Stimulated activated CD8-positive, alpha-beta memory T cell treated with anti-CD3 and anti-CD28 coated beads, Interleukin-4, amount 100 ng/mL, for 4 hours (primary cell): ENCODE measurements at regions not wholly inside any gene's neighbourhood (a gene's known extent, or its start where the extent isn't known, plus 50 kb on each side); places are given as distances from the start of the nearest gene placed in this dataset.
"Not testable (repeated sequence)": the region's sequence is repeated elsewhere in the genome, so short reads cannot be mapped to it uniquely, and the experiment has no call there.

Experiments used
- DNase-seq, 2 donors: peaks; one replicate each; pipeline ENCODE4 v3.0.0-alpha.2; 2020; ENCODE audit warnings: low read depth in 2 of 2, low spot score in 1 of 2

DNA sequence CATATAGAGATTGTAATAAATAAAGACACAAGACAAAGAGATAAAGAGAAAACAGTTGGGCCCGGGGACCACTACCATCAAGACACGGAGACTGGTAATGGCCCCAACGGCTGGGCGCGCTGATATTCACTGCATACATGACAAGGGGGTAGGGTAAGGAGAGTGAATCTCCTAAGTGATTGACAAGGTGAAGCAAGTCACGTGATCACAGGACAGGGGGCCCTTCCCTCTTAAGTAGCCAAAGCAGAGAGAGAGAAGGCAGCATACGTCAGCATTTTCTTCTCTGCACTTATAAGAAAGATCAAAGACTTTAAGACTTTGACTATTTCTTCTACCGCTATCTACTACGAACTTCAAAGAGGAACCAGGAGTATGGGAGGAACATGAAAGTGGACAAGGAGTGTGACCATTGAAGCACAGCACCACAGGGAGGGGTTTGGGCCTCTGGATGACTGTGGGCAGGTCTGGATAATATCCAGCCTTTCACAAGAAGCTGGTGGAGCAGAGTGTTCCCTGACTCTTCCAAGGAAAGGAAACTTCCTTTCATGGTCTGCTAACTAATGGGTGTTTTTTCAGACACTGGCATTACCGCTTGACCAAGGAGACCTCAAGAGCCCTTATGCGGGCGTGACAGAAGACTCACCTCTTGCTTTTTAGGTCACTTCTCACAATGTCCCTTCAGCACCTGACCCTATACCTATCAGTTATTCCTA, 75.6 kb downstream of the MRPL39 start:
- not testable (repeated sequence) for DNase-seq

DNA sequence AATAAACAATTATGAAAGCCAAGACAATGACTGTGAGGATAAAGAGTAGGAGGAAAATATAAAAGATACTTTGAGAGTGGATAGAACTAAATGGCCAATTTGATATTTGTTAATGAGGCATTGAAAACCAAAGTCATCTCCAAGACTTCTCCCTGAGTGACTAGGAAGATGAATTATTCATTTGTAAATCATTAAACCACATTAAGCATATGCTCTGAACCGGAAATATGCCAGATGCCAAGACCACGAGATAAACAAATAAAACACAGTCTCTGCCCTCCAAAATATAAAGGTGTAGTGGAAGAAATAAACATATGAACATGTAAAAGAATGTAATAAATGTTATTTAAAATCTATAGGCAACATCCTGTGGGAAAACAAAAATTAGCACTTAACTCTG, 78.8 kb downstream of the MRPL39 start:
- no peak for DNase-seq

GRCh38 chr21:25518491-25518911, 88.8 kb downstream of the MRPL39 start:
- no peak for DNase-seq

DNA sequence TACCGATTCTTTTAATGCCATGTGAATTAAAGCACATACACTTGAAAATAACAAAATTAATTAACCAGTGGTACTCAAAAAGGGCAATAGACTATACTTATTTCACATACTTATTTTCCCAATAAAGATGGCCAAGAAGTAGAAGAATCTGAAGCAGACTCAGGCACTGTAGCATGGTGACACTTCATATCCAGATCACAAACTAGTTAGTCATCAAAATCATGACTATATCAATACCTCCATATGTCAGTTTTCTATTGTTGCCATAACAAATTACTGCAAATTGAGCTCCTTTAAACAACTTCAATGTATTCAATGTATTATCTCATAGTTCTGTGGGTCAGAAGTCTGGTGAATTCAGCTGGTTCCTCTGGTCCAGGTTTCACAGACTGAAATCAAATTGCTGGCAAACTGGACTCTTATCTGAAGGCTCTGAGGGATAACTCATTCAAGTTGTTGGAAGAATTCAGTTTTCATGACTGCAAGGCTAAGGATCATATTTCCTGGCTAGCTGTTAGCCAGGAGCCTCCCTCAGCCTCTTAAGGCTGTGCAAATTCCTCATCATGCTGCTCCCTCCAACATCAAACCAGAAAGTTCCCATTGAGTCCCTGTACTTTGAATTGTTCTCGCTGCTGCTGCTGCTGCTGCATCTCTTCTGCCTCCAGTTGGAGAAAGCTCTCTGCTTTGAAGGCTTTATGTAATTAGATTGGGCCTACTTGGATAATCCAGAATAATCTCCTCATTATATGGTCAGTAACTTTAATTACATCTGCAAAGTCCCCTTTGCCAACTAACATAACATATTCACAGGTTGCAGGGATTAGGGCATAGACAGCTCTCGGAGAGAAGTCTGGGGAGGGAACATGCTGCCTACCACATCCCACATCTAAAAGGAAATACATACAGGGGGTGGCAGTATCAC, 91.5 kb downstream of the MRPL39 start:
- DNase-seq = no peak

DNA sequence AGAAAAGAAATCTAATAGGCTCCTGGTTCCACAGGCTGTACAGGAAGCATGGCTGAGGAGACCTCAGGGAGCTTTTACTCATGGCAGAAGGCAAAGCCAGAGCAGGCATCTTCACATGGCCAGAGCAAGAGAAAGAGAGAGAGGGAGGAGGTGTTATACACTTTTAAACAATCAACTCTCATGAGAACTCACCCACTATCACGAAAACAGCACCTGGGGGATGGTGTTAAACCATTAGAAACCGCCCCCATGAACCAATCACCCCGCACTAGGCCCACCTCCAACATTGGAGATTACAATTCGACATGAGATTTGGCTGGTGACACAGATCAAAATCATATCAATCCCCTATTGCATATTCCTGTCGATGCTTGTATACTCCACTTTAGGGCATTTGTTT, 93.5 kb downstream of the MRPL39 start:
- no peak for DNase-seq

GRCh38 chr21:25512095-25513081, 94.9 kb downstream of the MRPL39 start:
- no peak for DNase-seq

DNA sequence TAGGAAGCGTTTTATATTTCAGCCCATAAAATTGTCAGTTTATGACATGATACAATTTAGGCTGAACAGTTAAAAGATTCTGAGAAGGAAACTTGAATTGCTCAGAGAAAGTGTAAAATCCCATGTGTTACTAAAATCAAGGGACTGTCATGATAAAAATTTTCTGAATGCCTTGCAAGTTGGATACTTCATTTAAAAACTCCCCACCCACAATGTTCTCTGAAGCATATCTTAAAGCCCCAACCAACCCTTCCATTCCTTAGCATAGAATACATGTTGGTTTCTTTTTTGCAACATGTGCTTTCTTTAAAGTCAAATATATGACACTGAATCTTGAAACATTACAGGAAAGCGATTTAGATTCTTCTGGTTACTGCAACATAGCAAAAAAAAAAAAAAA, 97.4 kb downstream of the MRPL39 start:
- DNase-seq = no peak

DNA sequence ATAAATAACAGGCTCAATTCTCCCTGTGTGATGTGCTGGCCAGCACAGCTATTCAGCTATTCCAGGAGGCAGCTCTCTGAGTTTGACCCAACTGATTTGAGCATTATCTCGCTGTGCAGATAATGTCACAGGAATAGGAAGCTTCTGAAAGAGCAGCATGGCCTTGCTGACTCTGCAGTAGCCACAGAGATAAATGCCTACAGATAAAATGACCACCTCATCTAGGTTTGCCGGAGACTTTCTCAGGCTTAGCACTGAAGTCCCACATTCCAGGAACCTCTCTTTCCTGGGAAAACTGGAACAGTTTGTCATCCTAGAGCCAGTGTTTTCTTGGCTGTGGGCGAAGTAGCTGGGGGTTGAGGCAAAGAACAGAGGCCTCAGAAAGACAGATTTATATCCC, 98.9 kb downstream of the MRPL39 start:
- DNase-seq = no peak

- no peak for DNase-seq
These were observed 99.8 kb downstream of the MRPL39 start for GRCh38 chr21:25507522-25507921.

DNA sequence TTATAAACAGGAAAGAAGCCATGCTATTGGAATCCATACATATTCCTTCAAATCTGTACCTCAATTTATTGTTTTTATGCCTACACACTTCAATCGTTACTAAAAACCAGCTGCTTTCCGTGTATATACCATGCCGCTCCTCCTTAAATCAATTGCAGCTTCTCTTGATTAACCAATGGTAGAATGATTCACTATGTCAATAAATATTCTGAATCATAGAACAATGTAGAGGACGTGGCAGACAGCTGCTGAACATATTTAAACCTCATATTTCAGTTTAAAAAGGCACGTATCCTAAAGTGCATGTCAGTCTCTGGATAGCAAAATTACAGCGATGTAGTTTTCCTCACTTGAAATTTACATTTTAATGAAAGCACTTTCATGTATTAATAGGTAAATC, 100.4 kb downstream of the MRPL39 start:
- DNase-seq = no peak

DNA sequence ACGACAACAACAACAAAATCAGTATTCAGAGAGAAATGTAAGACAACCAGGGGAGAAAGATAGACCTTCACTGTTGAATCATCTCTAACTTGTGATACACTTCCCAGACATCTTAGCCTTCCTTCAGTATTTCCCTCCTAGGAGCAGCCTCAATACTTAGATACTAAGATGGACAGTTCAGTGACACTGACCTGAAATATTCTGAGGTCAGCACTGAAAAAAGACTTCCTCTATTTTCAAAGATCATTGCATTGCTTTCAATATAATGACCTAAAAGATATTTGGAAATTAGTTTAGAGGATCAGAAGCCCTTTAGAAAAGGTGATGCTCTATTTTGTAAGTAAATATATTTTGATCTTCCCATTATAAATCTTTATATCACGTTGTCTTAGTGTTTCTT, 101.0 kb downstream of the MRPL39 start:
- no peak for DNase-seq

DNA sequence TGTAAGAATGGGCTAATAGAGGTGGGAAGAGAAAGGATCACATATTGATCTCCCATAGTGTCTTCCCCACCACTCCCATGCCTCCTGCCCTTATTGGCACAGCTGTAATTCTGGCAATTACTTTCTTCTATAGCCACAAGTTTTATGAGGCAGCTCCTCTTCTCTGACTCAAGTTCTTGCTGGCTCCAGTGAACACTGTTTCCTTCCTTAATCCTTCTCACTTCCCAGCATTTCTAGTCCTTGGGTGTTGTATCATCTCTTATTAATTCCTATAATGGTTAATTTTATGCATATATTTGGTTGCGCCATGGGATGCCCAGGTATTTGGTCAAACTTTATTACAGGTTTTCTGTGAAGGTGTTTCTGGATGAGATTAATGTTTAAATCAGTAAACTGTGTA, 103.3 kb downstream of the MRPL39 start:
- no peak for DNase-seq

- peak; percentile 4 to 7 for DNase-seq
These were observed 105.2 kb downstream of the MRPL39 start for GRCh38 chr21:25501996-25502665.

GRCh38 chr21:25501462-25501861, 105.8 kb downstream of the MRPL39 start:
- no peak for DNase-seq

DNA sequence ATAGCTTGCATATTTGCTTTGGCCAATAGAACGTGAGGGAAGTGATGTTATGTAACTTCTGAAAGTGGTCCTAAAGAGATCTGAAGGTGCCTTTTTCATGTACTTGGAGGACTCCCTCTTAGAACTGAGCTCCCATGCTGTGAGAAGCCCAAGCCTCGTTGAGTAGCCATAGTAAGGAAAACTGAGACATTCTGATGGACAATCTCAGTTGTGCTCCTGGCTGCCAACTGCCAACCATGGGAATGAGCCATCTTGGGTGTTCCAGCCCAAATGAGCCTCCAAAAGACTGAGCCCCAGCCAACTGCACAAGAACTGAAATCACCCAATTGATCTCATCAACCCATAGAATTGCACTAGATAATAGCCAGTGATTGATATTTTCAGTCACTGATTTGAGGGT, 106.7 kb downstream of the MRPL39 start:
- DNase-seq = no peak

DNA sequence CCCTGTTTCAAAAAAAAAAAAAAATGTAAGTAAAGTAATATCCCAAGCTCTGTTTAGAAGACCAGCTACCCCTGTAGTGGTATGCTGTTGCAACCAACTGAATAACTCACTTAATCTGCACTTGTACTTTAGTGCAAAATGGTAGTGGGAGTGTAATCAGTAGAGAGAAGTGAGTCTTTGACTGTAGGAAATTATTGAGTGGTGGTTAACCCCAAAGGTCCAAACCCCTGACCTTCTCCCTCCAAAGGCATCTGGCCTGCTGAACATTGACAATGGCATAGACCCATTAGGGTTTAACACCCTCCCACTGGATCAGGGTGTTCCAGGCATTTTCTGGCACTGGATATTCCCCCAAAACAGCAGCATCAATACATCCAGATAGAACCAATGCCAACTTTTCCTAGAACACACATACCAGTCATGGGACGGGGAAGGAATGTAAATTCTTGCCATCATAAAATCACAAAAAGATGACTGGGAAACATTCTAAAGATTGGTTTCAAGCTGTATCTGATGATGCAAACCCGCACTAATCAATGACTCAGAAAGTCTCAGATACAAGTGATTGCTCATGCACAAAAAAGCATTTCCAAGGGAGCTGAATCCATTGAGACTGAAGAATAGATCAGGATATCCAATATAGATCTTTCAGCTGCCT, 110.3 kb downstream of the MRPL39 start:
- no peak for DNase-seq

DNA sequence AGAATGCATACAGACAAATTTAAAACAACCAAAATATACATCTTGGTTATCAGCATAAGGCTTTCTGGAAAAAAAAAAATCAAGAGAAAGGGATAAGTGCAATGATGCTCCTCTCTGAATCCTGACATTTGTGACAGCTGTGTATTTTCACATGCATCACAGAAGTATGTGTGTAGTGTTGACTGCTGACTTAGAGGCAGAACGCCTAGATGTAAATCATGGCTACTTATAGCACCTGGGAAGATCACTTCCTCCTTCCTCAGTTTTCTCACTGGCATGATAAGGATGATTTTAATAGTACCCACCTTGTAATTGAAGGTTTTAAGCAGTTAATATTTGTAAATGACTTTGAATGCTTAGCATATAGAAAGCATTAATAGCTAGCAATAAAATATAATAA, 112.5 kb downstream of the MRPL39 start:
- DNase-seq = no peak

DNA sequence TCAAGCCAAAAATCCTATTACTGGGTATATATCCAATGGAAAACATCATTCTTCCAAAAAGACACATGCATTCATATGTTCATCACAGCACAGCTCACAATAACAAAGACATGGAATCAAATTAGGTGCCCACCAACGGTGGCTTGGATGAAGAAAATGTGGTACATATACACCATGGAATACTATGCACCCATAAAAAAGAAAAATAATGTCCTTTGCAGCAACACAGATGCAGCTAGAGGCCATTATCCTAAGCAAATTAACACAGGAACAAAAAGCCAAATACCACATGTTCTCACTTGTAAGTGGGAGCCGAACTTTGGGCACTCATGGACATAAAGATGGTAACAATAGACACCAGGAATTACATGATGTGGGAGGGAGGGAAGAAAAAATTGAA, 113.6 kb downstream of the MRPL39 start:
- no peak for DNase-seq

GRCh38 chr21:25491267-25491666, 116.0 kb downstream of the MRPL39 start:
- no peak for DNase-seq

DNA sequence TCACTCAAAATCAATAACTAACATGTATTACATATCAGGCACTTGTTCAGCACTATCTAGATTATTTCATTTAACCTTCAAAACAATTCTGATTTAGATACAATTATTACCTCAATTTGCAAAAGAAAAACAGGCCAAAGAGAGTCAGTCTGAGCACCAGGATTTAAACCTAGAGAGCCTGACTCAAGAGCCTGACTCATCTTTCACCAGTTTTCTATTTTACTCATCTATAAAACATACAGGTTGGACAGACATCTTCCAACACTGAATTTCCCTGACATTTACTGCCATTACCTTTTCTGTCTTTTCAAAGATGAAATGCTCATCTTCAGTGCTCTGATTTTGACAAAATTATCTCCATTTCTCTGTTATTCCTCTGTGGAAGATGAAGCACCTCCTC, 116.5 kb downstream of the MRPL39 start:
- DNase-seq = no peak
